HCT116 (cell line): ENCODE measurements at regions not wholly inside any gene's neighbourhood (a gene's known extent, or its start where the extent isn't known, plus 50 kb on each side); places are given as distances from the start of the nearest gene placed in this dataset.

Experiments
- ATAC-seq: fragments of 200-7000 bp; cut with Tn5 transposase; 2 replicates; pipeline ENCODE4 v1.9.1; 2020; ENCODE audit warnings: mild to moderate bottlenecking, moderate library complexity
- BruUV-seq: library from RNA; stranded (reverse); fragments of 400-500 nt; replicated peaks from 2 replicates; lab custom pipeline; 2021; lab: Mats Ljungman, UMichigan
- CTCF ChIA-PET: fragments of 300-600 bp; sonication (Branson Sonifier 250); formaldehyde crosslinking; loops from one replicate; lab custom pipeline; 2021; ENCODE audit warnings: antibody characterized with exemption; lab: Charles Lee
- POLR2A ChIA-PET: fragments of 300-600, 350-600 bp; sonication (Branson Sonifier 250); formaldehyde crosslinking; loops from one replicate; lab custom pipeline; 2021; ENCODE audit warnings: antibody characterized with exemption; lab: Charles Lee
- RAD21 ChIA-PET, 2 experiments: fragments of 300-600 bp; sonication (Branson Sonifier 250); formaldehyde crosslinking; loops; one replicate each; lab custom pipeline; 2023; ENCODE audit warnings: low total read pairs in 2 of 2; ENCODE audit not compliant: uncharacterized antibody in 2 of 2, unreplicated experiment in 2 of 2, low non-redundant PET in 1 of 2; lab: Charles Lee
- DNase-seq: peaks from one replicate; pipeline ENCODE4 v3.0.0-alpha.2; 2010; ENCODE audit warnings: low read depth, low spot score
- H2AFZ ChIP-seq: fragments of 200-600 bp; shearing (Covaris generic), sonication (generic); 2 replicates; pipeline ENCODE4 v1.6.1; 2017; ENCODE audit warnings: low read depth, mixed run types, mixed read lengths, antibody characterized with exemption, low read length; ENCODE audit not compliant: poor library complexity, severe bottlenecking
- H3K27ac ChIP-seq: 2 replicates; pipeline ENCODE4 v1.5.1; 2012; ENCODE audit warnings: low read depth, low read length
- H3K27me3 ChIP-seq: fragments of 200-600 bp; sonication (generic); 2 replicates; pipeline ENCODE4 v1.6.1; 2016; ENCODE audit warnings: mixed run types, low read length, mixed read lengths; ENCODE audit not compliant: insufficient read depth
- H3K36me3 ChIP-seq, 2 experiments: fragments of 200-500 bp in 1 of 2; fragments of 200-600 bp in 1 of 2; sonication (Bioruptor generic) in 1 of 2; sonication (generic) in 1 of 2; 2 replicates each; pipeline versions ENCODE4 v1.5.1 to v1.6.1; 2014 to 2016; ENCODE audit warnings: low read length in 2 of 2, inconsistent platforms in 1 of 2, mixed read lengths in 1 of 2, mixed run types in 1 of 2; ENCODE audit not compliant: insufficient read depth in 2 of 2, control insufficient read depth in 1 of 2
- H3K4me1 ChIP-seq, 2 experiments: fragments of 200-600 bp in 1 of 2; sonication (generic) in 1 of 2; 2 replicates each; pipeline versions ENCODE4 v1.5.1 to v1.6.1; 2012 to 2017; ENCODE audit warnings: low read length in 2 of 2, inconsistent platforms in 1 of 2, mild to moderate bottlenecking in 1 of 2, mixed read lengths in 1 of 2, mixed run types in 1 of 2, moderate library complexity in 1 of 2; ENCODE audit not compliant: insufficient read depth in 2 of 2, control insufficient read depth in 1 of 2
- H3K4me2 ChIP-seq: fragments of 200-600 bp; sonication (generic); 2 replicates; pipeline ENCODE4 v1.6.1; 2017; ENCODE audit warnings: mixed run types, low read length, mixed read lengths
- H3K4me3 ChIP-seq, 2 experiments: fragments of 200-600 bp in 1 of 2; sonication (generic) in 1 of 2; replicated peaks in 1 of 2; 2 replicates each; pipeline ENCODE4 v1.5.1; 2011 to 2016; ENCODE audit warnings: low read length in 2 of 2, control low read depth in 1 of 2, low read depth in 1 of 2, mild to moderate bottlenecking in 1 of 2, mixed read lengths in 1 of 2, mixed run types in 1 of 2
- H3K79me2 ChIP-seq: fragments of 200-600 bp; sonication (generic); 2 replicates; pipeline ENCODE4 v1.6.1; 2017; ENCODE audit warnings: mild to moderate bottlenecking, mixed run types, low read length, moderate library complexity, mixed read lengths; ENCODE audit not compliant: insufficient read depth
- H3K9ac ChIP-seq: fragments of 200-600 bp; sonication (generic); 2 replicates; pipeline ENCODE4 v1.6.1; 2016; ENCODE audit warnings: low read length, mixed read lengths
- H3K9me2 ChIP-seq: fragments of 200-600 bp; sonication (generic), shearing (Covaris generic); 2 replicates; pipeline ENCODE4 v1.6.1; 2017; ENCODE audit warnings: mixed run types, mild to moderate bottlenecking, moderate library complexity; ENCODE audit not compliant: insufficient read depth
- H3K9me3 ChIP-seq, 2 experiments: fragments of 200-500 bp in 1 of 2; fragments of 200-600 bp in 1 of 2; sonication (Bioruptor generic) in 1 of 2; sonication (generic) in 1 of 2; 2 replicates each; pipeline ENCODE4 v1.6.1; 2014 to 2017; ENCODE audit warnings: low read length in 2 of 2, mixed read lengths in 2 of 2, inconsistent platforms in 1 of 2, low read depth in 1 of 2, mild to moderate bottlenecking in 1 of 2, mixed run types in 1 of 2, moderate library complexity in 1 of 2; ENCODE audit not compliant: control insufficient read depth in 1 of 2, insufficient read depth in 1 of 2
- H4K20me1 ChIP-seq: fragments of 200-600 bp; sonication (generic), shearing (Covaris generic); 2 replicates; pipeline ENCODE4 v1.6.1; 2017; ENCODE audit warnings: mixed run types, mild to moderate bottlenecking, moderate library complexity; ENCODE audit not compliant: insufficient read depth
- CBX3 ChIP-seq: IDR thresholded peaks from 2 replicates; pipeline ENCODE4 v1.6.1; 2012; ENCODE audit warnings: low read depth
- CEBPB ChIP-seq: IDR thresholded peaks from 2 replicates; pipeline ENCODE4 v1.6.1; 2012; ENCODE audit warnings: low read depth
- EGR1 ChIP-seq: IDR thresholded peaks from 2 replicates; pipeline ENCODE4 v1.6.1; 2012; ENCODE audit warnings: low read depth
- FOSL1 ChIP-seq: IDR thresholded peaks from 2 replicates; pipeline ENCODE4 v1.6.1; 2012; ENCODE audit warnings: low read depth
- JUND ChIP-seq: IDR thresholded peaks from 2 replicates; pipeline ENCODE4 v1.6.1; 2012
- POLR2A ChIP-seq: IDR thresholded peaks from 2 replicates; pipeline ENCODE4 v1.7.0; 2011; ENCODE audit warnings: borderline replicate concordance; ENCODE audit not compliant: insufficient read depth, insufficient read length; ENCODE audit errors: extremely low read depth
- POLR2AphosphoS5 ChIP-seq: IDR thresholded peaks from 2 replicates; pipeline ENCODE4 v1.6.1; 2011; ENCODE audit warnings: mild to moderate bottlenecking, low read depth, low read length, moderate library complexity
- RAD21 ChIP-seq: IDR thresholded peaks from 2 replicates; pipeline ENCODE4 v1.6.1; 2012; ENCODE audit warnings: low read depth, mild to moderate bottlenecking
- SIN3A ChIP-seq: IDR thresholded peaks from 2 replicates; pipeline ENCODE4 v1.6.1; 2012; ENCODE audit warnings: low read depth
- SP1 ChIP-seq: IDR thresholded peaks from 2 replicates; pipeline ENCODE4 v1.6.1; 2012; ENCODE audit warnings: low read depth
- SRF ChIP-seq: IDR thresholded peaks from 2 replicates; pipeline ENCODE4 v1.6.1; 2012; ENCODE audit warnings: low read depth
- TCF7L2 ChIP-seq: IDR thresholded peaks from 2 replicates; pipeline ENCODE4 v1.7.0; 2011; ENCODE audit warnings: borderline replicate concordance, inconsistent platforms; ENCODE audit not compliant: insufficient read depth, insufficient read length; ENCODE audit errors: extremely low read depth
- YY1 ChIP-seq: IDR thresholded peaks from 2 replicates; pipeline ENCODE4 v1.6.1; 2011; ENCODE audit warnings: low read length, low read depth, moderate library complexity, mild to moderate bottlenecking; ENCODE audit not compliant: insufficient replicate concordance; ENCODE audit errors: extremely low read depth
- intact Hi-C: fragments of 100-400 bp; cut with micrococcal nuclease; formaldehyde crosslinking; loops from 2 replicates; pipeline ENCODE4 v1.10.0; 2022
- TF ChIP-seq, protein P1 (sequence below): IDR thresholded peaks from 2 replicates; pipeline ENCODE4 v1.6.1; 2012
- TF ChIP-seq, protein P2 (sequence below): IDR thresholded peaks from 2 replicates; pipeline ENCODE4 v1.6.1; 2012; ENCODE audit warnings: low read depth
- TF ChIP-seq, protein P3 (sequence below): IDR thresholded peaks from 2 replicates; pipeline ENCODE4 v1.6.1; 2012
- TF ChIP-seq, protein P4 (sequence below): IDR thresholded peaks from 2 replicates; pipeline ENCODE4 v1.6.1; 2011; ENCODE audit warnings: mild to moderate bottlenecking, low read length, moderate library complexity; ENCODE audit not compliant: insufficient replicate concordance; ENCODE audit errors: extremely low read depth

DNA sequence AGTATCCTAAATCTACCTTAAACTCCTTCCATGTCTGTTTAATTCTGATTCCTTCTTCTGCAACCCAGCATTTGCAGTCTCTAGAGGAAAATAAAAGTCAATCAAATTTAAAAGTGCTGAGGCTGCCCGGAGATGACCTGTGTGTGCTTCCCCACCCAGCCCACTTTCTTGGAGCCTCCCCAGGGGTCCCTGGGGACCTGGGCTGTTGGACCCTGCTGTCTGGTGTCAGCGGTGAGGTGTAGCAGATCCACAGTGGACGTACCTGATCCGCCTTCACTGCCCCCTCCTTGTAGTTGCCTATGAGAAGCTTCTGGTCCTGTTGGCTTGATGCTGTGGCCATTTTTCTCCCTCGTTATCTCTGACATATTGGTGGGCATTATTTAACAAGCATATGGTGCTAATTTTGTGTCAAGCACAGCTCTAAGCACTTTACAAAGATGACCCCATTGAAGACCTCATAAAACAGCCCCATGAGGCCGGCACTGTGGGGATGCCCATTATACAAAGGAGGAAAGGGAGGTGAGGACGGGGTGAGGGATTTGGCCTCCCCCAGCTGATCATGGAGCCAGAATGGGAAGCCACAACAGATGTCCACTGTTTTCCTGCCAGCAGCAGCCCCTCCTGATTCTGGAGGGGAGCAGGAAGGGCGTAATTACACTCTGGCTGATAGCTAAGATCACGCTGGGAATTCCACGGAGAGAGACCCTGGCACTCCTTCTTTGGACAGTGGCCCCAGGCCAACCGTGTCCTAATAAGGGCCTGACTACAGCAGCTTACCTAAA is 628.2 kb downstream of the CDH26 start:
- ATAC-seq (no peak), DNase-seq (no peak)
- Histone ChIP-seq H4K20me1 (no peaks in the 10 kb centered on the region), H3K4me3 (no peak overlapping the region), H3K79me2 (no peaks in the 10 kb centered on the region), H2AFZ (no peak overlapping the region), H3K4me2 (no peak overlapping the region), H3K4me1 (no peaks in the 10 kb centered on the region), H3K9ac (no peak overlapping the region), H3K9me2 (no peaks in the 10 kb centered on the region), H3K27me3 (no peaks in the 10 kb centered on the region), H3K9me3 (peaks cover 8 to 47% of the 10 kb centered on the region in 2 experiments; a peak in 2 of 4 replicates), H3K36me3 (no peaks in the 10 kb centered on the region), H3K27ac (no peak overlapping the region)
- intact Hi-C loops = no loop called here
- no TSS peak for BruUV-seq
- TF ChIP-seq RAD21 (no peak), POLR2A (no peak), EGR1 (no peak), TCF7L2 (no peak), CBX3 (no peak), FOSL1 (no peak), SIN3A (no peak), YY1 (no peak), JUND (no peak), POLR2AphosphoS5 (no peak), CEBPB (no peak), SRF (no peak), SP1 (no peak)
- TF ChIP-seq, protein P1, sequence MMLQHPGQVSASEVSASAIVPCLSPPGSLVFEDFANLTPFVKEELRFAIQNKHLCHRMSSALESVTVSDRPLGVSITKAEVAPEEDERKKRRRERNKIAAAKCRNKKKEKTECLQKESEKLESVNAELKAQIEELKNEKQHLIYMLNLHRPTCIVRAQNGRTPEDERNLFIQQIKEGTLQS = no peak
- TF ChIP-seq, protein P2, sequence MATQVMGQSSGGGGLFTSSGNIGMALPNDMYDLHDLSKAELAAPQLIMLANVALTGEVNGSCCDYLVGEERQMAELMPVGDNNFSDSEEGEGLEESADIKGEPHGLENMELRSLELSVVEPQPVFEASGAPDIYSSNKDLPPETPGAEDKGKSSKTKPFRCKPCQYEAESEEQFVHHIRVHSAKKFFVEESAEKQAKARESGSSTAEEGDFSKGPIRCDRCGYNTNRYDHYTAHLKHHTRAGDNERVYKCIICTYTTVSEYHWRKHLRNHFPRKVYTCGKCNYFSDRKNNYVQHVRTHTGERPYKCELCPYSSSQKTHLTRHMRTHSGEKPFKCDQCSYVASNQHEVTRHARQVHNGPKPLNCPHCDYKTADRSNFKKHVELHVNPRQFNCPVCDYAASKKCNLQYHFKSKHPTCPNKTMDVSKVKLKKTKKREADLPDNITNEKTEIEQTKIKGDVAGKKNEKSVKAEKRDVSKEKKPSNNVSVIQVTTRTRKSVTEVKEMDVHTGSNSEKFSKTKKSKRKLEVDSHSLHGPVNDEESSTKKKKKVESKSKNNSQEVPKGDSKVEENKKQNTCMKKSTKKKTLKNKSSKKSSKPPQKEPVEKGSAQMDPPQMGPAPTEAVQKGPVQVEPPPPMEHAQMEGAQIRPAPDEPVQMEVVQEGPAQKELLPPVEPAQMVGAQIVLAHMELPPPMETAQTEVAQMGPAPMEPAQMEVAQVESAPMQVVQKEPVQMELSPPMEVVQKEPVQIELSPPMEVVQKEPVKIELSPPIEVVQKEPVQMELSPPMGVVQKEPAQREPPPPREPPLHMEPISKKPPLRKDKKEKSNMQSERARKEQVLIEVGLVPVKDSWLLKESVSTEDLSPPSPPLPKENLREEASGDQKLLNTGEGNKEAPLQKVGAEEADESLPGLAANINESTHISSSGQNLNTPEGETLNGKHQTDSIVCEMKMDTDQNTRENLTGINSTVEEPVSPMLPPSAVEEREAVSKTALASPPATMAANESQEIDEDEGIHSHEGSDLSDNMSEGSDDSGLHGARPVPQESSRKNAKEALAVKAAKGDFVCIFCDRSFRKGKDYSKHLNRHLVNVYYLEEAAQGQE = no peak
- TF ChIP-seq, protein P3, sequence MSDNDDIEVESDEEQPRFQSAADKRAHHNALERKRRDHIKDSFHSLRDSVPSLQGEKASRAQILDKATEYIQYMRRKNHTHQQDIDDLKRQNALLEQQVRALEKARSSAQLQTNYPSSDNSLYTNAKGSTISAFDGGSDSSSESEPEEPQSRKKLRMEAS = no peak
- TF ChIP-seq, protein P4, sequence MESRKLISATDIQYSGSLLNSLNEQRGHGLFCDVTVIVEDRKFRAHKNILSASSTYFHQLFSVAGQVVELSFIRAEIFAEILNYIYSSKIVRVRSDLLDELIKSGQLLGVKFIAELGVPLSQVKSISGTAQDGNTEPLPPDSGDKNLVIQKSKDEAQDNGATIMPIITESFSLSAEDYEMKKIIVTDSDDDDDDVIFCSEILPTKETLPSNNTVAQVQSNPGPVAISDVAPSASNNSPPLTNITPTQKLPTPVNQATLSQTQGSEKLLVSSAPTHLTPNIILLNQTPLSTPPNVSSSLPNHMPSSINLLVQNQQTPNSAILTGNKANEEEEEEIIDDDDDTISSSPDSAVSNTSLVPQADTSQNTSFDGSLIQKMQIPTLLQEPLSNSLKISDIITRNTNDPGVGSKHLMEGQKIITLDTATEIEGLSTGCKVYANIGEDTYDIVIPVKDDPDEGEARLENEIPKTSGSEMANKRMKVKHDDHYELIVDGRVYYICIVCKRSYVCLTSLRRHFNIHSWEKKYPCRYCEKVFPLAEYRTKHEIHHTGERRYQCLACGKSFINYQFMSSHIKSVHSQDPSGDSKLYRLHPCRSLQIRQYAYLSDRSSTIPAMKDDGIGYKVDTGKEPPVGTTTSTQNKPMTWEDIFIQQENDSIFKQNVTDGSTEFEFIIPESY = no peak
- ChIA-PET CTCF (no interaction called here), RAD21 (no interaction called here), POLR2A (no interaction called here)
